ENCODE measurements at regions not wholly inside any gene's neighbourhood (a gene's known extent, or its start where the extent isn't known, plus 50 kb on each side); places are given as distances from the start of the nearest gene placed in this dataset.
"Not testable (repeated sequence)": the region's sequence is repeated elsewhere in the genome, so short reads cannot be mapped to it uniquely, and the experiment has no call there.

GRCh38 chr10:133785846-133786602 is 159.4 kb upstream of the FRG2B start:
- TF ChIP-seq CTCF (conservative IDR thresholded peaks at IDR 0.05; ENCODE audit: low read length): 0 out of 2 replicates have a peak, but pooled peaks have one; percentile 23
- not testable (repeated sequence) for TF ChIP-seq EZH2phosphoT487 (IDR thresholded peaks at IDR 0.05; ENCODE audit: borderline replicate concordance, low read depth, low read length)

Measured in OCI-LY7 (cell line).